ENCODE measurements at regions not wholly inside any gene's neighbourhood (a gene's known extent, or its start where the extent isn't known, plus 50 kb on each side); places are given as distances from the start of the nearest gene placed in this dataset.

- intact Hi-C loops (cut with micrococcal nuclease; ENCODE audit: unreplicated experiment) (loop anchor here (5.0 kb wide), 1 partner anchor 53 kb away; the partner anchor contains the start of gene KDM4C), in situ Hi-C loops (cut with MboI) (no loop called here)
- RAD21 ChIA-PET (ENCODE audit: unreplicated experiment), result interaction anchor here (0.9 to 2.6 kb wide), 9 partner anchors 11 to 53 kb away, joined by 3 to 18 read pairs (median 6); no protein-coding TSS in a partner anchor
- H3K4me2 ChIP-seq (ENCODE audit: control insufficient read depth, insufficient read depth), result peak overlapping the region; percentile 93
- H3K4me1 ChIP-seq (ENCODE audit: control insufficient read depth, insufficient read depth, low read length), result peaks cover 11% of the 10 kb centered on the region
- SMC1A ChIA-PET (ENCODE audit: uncharacterized antibody, unreplicated experiment), result interaction anchor here (1.0 to 2.7 kb wide), 12 partner anchors 10 to 128 kb away, joined by 3 to 17 read pairs (median 6); no protein-coding TSS in a partner anchor
- H3K9me3 ChIP-seq (replicated peaks; ENCODE audit: control insufficient read depth, insufficient read depth, low read length), result peaks cover 2% of the 10 kb centered on the region; the same call in 1 of the 3 replicates
- peak; percentile 65 for FAIRE-seq
- H4K20me1 ChIP-seq (ENCODE audit: control insufficient read depth, insufficient read depth), result no peaks in the 10 kb centered on the region
- BruUV-seq (replicated peaks), result no TSS peak
- H3K79me2 ChIP-seq (ENCODE audit: control insufficient read depth, insufficient read depth, low read length), result no peaks in the 10 kb centered on the region
- CTCF ChIA-PET, result interaction anchor here (0.7 to 1.4 kb wide), 5 partner anchors 12 to 119 kb away, joined by 3 to 5 read pairs (median 4); no protein-coding TSS in a partner anchor
- H2AFZ ChIP-seq (ENCODE audit: control insufficient read depth, low read depth, low read length), result peak overlapping the region; percentile 99
- H3K4me3 ChIP-seq, result peak overlapping the region; percentile 78
- peak; percentile 93 for ATAC-seq
- H3K27ac ChIP-seq (ENCODE audit: control insufficient read depth, insufficient read depth), result peak overlapping the region; percentile 86
- POLR2A ChIA-PET, result interaction anchor here (0.5 to 3.6 kb wide), 14 partner anchors 11 to 221 kb away, joined by 3 to 43 read pairs (median 4); partner anchors contain the start of gene KDM4C
- no peaks in the 10 kb centered on the region for H3K36me3 ChIP-seq (ENCODE audit: control insufficient read depth in 2 of 2, insufficient read depth in 2 of 2, low read length in 1 of 2)
- WGBS (ENCODE audit: insufficient coverage, insufficient replicate concordance, low lambda C conversion rate, missing lambda C conversion rate), result 1% methylated on average over 57 of the region's 57 CpGs
- no peak for DNase-seq (ENCODE audit: low read depth, low spot score)
- peak overlapping the region; percentile 86 for H3K9ac ChIP-seq (ENCODE audit: control insufficient read depth, insufficient read depth, low read length)
- no peaks in the 10 kb centered on the region for H3K27me3 ChIP-seq (replicated peaks in 1 of 2; ENCODE audit: control insufficient read depth in 2 of 2, insufficient read depth in 2 of 2, low read length in 1 of 2)
- TF ChIP-seq CREB1 (IDR thresholded peaks at IDR 0.05; ENCODE audit: low read depth) (peak; percentile 30; the same call in 1 of the 2 replicates), ZBTB40 (IDR thresholded peaks at IDR 0.05; ENCODE audit: borderline replicate concordance) (no peak), ZBED1 (IDR thresholded peaks at IDR 0.05; ENCODE audit: borderline replicate concordance) (no peak), NFXL1 (IDR thresholded peaks at IDR 0.05; ENCODE audit: borderline replicate concordance) (no peak), NBN (IDR thresholded peaks at IDR 0.05) (peak; percentile 66), KLF5 (IDR thresholded peaks at IDR 0.05; ENCODE audit: partially characterized antibody) (peak; percentile 38), MLLT1 (IDR thresholded peaks at IDR 0.05) (peak; percentile 33; the same call in 1 of the 2 replicates), PBX3 (IDR thresholded peaks at IDR 0.05; ENCODE audit: insufficient replicate concordance, low read depth, low read length) (peak; percentile 92), MEF2B (IDR thresholded peaks at IDR 0.05; ENCODE audit: partially characterized antibody, poor library complexity, severe bottlenecking) (peak; percentile 51), RAD21 (IDR thresholded peaks at IDR 0.05; ENCODE audit: insufficient read depth, low read depth, low read length) (no peak), SPI1 (IDR thresholded peaks at IDR 0.05; ENCODE audit: borderline replicate concordance, insufficient read depth, low read depth, low read length) (peak; percentile 93), BHLHE40 (IDR thresholded peaks at IDR 0.05; ENCODE audit: borderline replicate concordance in 1 of 2, low read depth in 2 of 2, low read length in 1 of 2) (peak; percentile 99 to 100), BRCA1 (IDR thresholded peaks at IDR 0.05; ENCODE audit: low read depth, low read length) (no peak), PML (IDR thresholded peaks at IDR 0.05; ENCODE audit: low read length) (peak; percentile 89; the same call in 1 of the 2 replicates), FOXM1 (IDR thresholded peaks at IDR 0.05; ENCODE audit: low read depth, low read length) (no peak), MTA3 (IDR thresholded peaks at IDR 0.05; ENCODE audit: borderline replicate concordance, low read length) (no peak), NR2C1 (IDR thresholded peaks at IDR 0.05) (no peak)
Observed at GRCh38 chr9:6703898-6704639, 53.7 kb upstream of the KDM4C start.

Data from GM12878 (cell line).